IMR-90 (cell line): ENCODE measurements at regions not wholly inside any gene's neighbourhood (a gene's known extent, or its start where the extent isn't known, plus 50 kb on each side); places are given as distances from the start of the nearest gene placed in this dataset.
"Not testable (repeated sequence)": the region's sequence is repeated elsewhere in the genome, so short reads cannot be mapped to it uniquely, and the experiment has no call there.

Experiments
- ATAC-seq: fragments of 200-7000 bp; cut with Tn5 transposase; 2 replicates; pipeline ENCODE4 v1.9.1; 2020; ENCODE audit warnings: low read depth, mild to moderate bottlenecking, moderate library complexity
- BruUV-seq: library from RNA; stranded (reverse); fragments of 400-500 nt; replicated peaks from 2 replicates; lab custom pipeline; 2021; lab: Mats Ljungman, UMichigan
- CTCF ChIA-PET: fragments of 300-600 bp; formaldehyde crosslinking; extraction: SDS; loops from one replicate; lab custom pipeline; 2021; ENCODE audit warnings: antibody characterized with exemption; lab: Yijun Ruan, JAX
- POLR2A ChIA-PET: fragments of 300-600 bp; sonication (Branson Sonifier 250); formaldehyde crosslinking; loops from one replicate; lab custom pipeline; 2022; ENCODE audit warnings: antibody characterized with exemption; ENCODE audit not compliant: unreplicated experiment; lab: Charles Lee
- DNase-seq: peaks from one replicate; pipeline ENCODE4 v3.0.0; 2013
- H2AFZ ChIP-seq: replicated peaks from 2 replicates; pipeline ENCODE3; 2013; ENCODE audit warnings: low read length, mild to moderate bottlenecking; ENCODE audit not compliant: poor library complexity
- H2AK5ac ChIP-seq: 2 replicates; pipeline ENCODE4 v1.6.1; 2013; ENCODE audit warnings: low read depth, low read length, inconsistent platforms
- H2AK9ac ChIP-seq: replicated peaks from 2 replicates; pipeline ENCODE3; 2013; ENCODE audit warnings: mild to moderate bottlenecking, low read depth, low read length, moderate library complexity; ENCODE audit not compliant: poor library complexity
- H2BK120ac ChIP-seq: 2 replicates; pipeline ENCODE4 v1.6.1; 2013; ENCODE audit warnings: low read depth, low read length, inconsistent platforms
- H2BK15ac ChIP-seq: 3 replicates; pipeline ENCODE4 v1.6.1; 2013; ENCODE audit warnings: low read depth, low read length, inconsistent platforms
- H2BK20ac ChIP-seq: 2 replicates; pipeline ENCODE4 v1.6.1; 2013; ENCODE audit warnings: low read depth, mild to moderate bottlenecking, inconsistent platforms, low read length, moderate library complexity
- H2BK5ac ChIP-seq: 2 replicates; pipeline ENCODE4 v1.6.1; 2013; ENCODE audit warnings: mild to moderate bottlenecking, low read depth, low read length, inconsistent platforms; ENCODE audit not compliant: poor library complexity, severe bottlenecking
- H3K14ac ChIP-seq: replicated peaks from 2 replicates; pipeline ENCODE4 v1.6.1; 2013; ENCODE audit warnings: low read depth, low read length, inconsistent platforms
- H3K18ac ChIP-seq: 2 replicates; pipeline ENCODE4 v1.6.1; 2013; ENCODE audit warnings: low read depth, low read length, control low read depth
- H3K23ac ChIP-seq: 2 replicates; pipeline ENCODE4 v1.6.1; 2013; ENCODE audit warnings: low read depth, low read length, inconsistent platforms
- H3K27ac ChIP-seq: 2 replicates; pipeline ENCODE4 v1.5.1; 2013; ENCODE audit warnings: mild to moderate bottlenecking, control low read depth, low read length; ENCODE audit not compliant: insufficient read depth
- H3K27me3 ChIP-seq: 2 replicates; pipeline ENCODE4 v1.6.1; 2013; ENCODE audit warnings: low read length; ENCODE audit not compliant: control insufficient read depth, insufficient read depth
- H3K36me3 ChIP-seq: 2 replicates; pipeline ENCODE4 v1.6.1; 2013; ENCODE audit warnings: low read length, mixed read lengths; ENCODE audit not compliant: control insufficient read depth, insufficient read depth
- H3K4ac ChIP-seq: 2 replicates; pipeline ENCODE4 v1.6.1; 2013; ENCODE audit warnings: low read depth, low read length, inconsistent platforms
- H3K4me1 ChIP-seq: 2 replicates; pipeline ENCODE4 v1.6.1; 2013; ENCODE audit warnings: low read length, mixed read lengths; ENCODE audit not compliant: control insufficient read depth, insufficient read depth
- H3K4me2 ChIP-seq: 2 replicates; pipeline ENCODE4 v1.6.1; 2013; ENCODE audit warnings: low read depth, mild to moderate bottlenecking, control low read depth, low read length, moderate library complexity
- H3K4me3 ChIP-seq: 2 replicates; pipeline ENCODE4 v1.5.1; 2013; ENCODE audit warnings: low read depth, mild to moderate bottlenecking, control low read depth, low read length, moderate library complexity; ENCODE audit not compliant: insufficient read depth
- H3K56ac ChIP-seq: 2 replicates; pipeline ENCODE4 v1.6.1; 2013; ENCODE audit warnings: low read length, inconsistent platforms; ENCODE audit not compliant: insufficient read depth; ENCODE audit errors: extremely low read depth
- H3K79me1 ChIP-seq, 2 experiments: 2 replicates each; pipeline ENCODE4 v1.6.1; 2013; ENCODE audit warnings: low read length in 2 of 2, inconsistent platforms in 1 of 2, low read depth in 1 of 2
- H3K9ac ChIP-seq: 2 replicates; pipeline ENCODE4 v1.6.1; 2013; ENCODE audit warnings: low read depth, low read length, control low read depth
- H3K9me1 ChIP-seq: 2 replicates; pipeline ENCODE4 v1.6.1; 2013; ENCODE audit warnings: low read length, inconsistent platforms; ENCODE audit not compliant: insufficient read depth
- H3K9me3 ChIP-seq: 2 replicates; pipeline ENCODE4 v1.6.1; 2013; ENCODE audit warnings: low read length; ENCODE audit not compliant: control insufficient read depth, insufficient read depth
- H4K20me1 ChIP-seq: 2 replicates; pipeline ENCODE4 v1.6.1; 2013; ENCODE audit warnings: low read length, inconsistent platforms; ENCODE audit not compliant: insufficient read depth
- H4K5ac ChIP-seq: 2 replicates; pipeline ENCODE4 v1.6.1; 2013; ENCODE audit warnings: mild to moderate bottlenecking, low read depth, low read length, control low read depth
- H4K8ac ChIP-seq, 2 experiments: 2 replicates each; pipeline ENCODE4 v1.6.1; 2013; ENCODE audit warnings: low read depth in 2 of 2, low read length in 2 of 2, control low read depth in 1 of 2, inconsistent platforms in 1 of 2
- H4K91ac ChIP-seq: 2 replicates; pipeline ENCODE4 v1.6.1; 2013; ENCODE audit warnings: low read depth, low read length, inconsistent platforms; ENCODE audit not compliant: insufficient read depth
- CHD1 ChIP-seq: IDR thresholded peaks from 2 replicates; pipeline ENCODE4 v1.6.1; 2012; ENCODE audit warnings: low read depth, low read length, improper control_type of control experiment
- MXI1 ChIP-seq: IDR thresholded peaks from 2 replicates; pipeline ENCODE4 v1.6.1; 2012; ENCODE audit warnings: low read depth, mild to moderate bottlenecking, low read length, moderate library complexity, borderline replicate concordance
- RCOR1 ChIP-seq: IDR thresholded peaks from 2 replicates; pipeline ENCODE4 v1.6.1; 2012; ENCODE audit warnings: mild to moderate bottlenecking, low read length, improper control_type of control experiment; ENCODE audit not compliant: insufficient replicate concordance
- USF2 ChIP-seq: fragments of 150-350 bp; IDR thresholded peaks from 2 replicates; pipeline ENCODE4 v1.6.1; 2017; ENCODE audit warnings: mild to moderate bottlenecking, antibody characterized with exemption, low read length, low read depth
- WGBS, 2 experiments: methylation state at CpG; one replicate each; pipeline versions ENCODE4 v1.1.5 to v1.1.7; 2013; ENCODE audit warnings: missing lambda C conversion rate in 2 of 2; ENCODE audit not compliant: insufficient read length in 1 of 2; ENCODE audit errors: extremely low coverage in 2 of 2; 5-methylcytosine and 5-hydroxymethylcytosine counted together
- dilution Hi-C: fragments of 300-500 bp; cut with HindIII; formaldehyde crosslinking; loops from one replicate; pipeline ENCODE4 v1.14.3; 2018; ENCODE audit warnings: low sequenced_read_pairs; ENCODE audit not compliant: unreplicated experiment
- in situ Hi-C: fragments of 300-500 bp; cut with MboI; formaldehyde crosslinking; loops from 3 replicates; pipeline ENCODE4 v1.14.3; 2019; ENCODE audit warnings: low sequenced_read_pairs, inconsistent platforms, mixed read lengths
- intact Hi-C: fragments of 100-400 bp; cut with micrococcal nuclease; formaldehyde crosslinking; loops from 2 replicates; pipeline ENCODE4 v1.10.0; 2022

DNA sequence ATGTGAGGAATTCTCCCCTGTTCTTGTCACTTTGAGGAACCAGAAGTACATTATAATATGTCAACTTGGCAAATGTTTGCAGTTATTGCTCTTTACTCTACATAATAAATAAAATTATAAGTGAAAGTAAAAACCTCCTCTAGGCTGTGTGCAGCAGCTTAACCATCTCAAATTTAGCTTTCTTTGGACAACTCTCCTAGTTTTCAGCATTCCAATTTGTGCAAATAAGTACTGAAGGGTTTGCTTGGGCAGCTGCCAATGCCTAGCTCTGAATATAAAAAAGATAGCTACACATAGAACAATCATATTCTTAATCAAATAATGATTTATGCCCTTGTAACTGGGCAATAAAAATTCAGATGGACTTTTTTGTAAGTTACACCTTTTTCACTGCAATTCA, 82.5 kb downstream of the GASK1B start:
- peak; percentile 51 for ATAC-seq
- H2AK9ac ChIP-seq, result no peak overlapping the region
- no peak overlapping the region for H2AFZ ChIP-seq
- CTCF ChIA-PET, result no interaction called here
- no peak overlapping the region for H4K5ac ChIP-seq
- H3K14ac ChIP-seq, result no peak overlapping the region
- no peak overlapping the region for H2BK20ac ChIP-seq
- no peak overlapping the region for H2BK5ac ChIP-seq
- no peak overlapping the region for H3K18ac ChIP-seq
- POLR2A ChIA-PET, result no interaction called here
- H3K27ac ChIP-seq, result no peak overlapping the region
- no peak overlapping the region for H3K56ac ChIP-seq
- H3K4me2 ChIP-seq, result peak overlapping the region; percentile 72
- H3K79me1 ChIP-seq, result no peaks in the 10 kb centered on the region
- H3K36me3 ChIP-seq, result no peaks in the 10 kb centered on the region
- no peak overlapping the region for H2BK15ac ChIP-seq
- H4K8ac ChIP-seq, result no peak overlapping the region
- no peaks in the 10 kb centered on the region for H3K27me3 ChIP-seq
- no peaks in the 10 kb centered on the region for H3K9me1 ChIP-seq
- intact Hi-C loops, result no loop called here
- in situ Hi-C loops, result no loop called here
- no peak overlapping the region for H4K91ac ChIP-seq
- no peak overlapping the region for H3K4ac ChIP-seq
- no peak overlapping the region for H3K9ac ChIP-seq
- no TSS peak for BruUV-seq
- no peak overlapping the region for H2BK120ac ChIP-seq
- peaks cover 2% of the 10 kb centered on the region; the same call in 1 of the 2 replicates for H3K4me1 ChIP-seq
- dilution Hi-C loops, result no loop called here
- H3K4me3 ChIP-seq, result 0 out of 2 replicates have a peak overlapping the region, but pooled peaks have one; percentile 16
- TF ChIP-seq CHD1, result no peak
- TF ChIP-seq MXI1, result no peak
- no peak for TF ChIP-seq RCOR1
- no peak for TF ChIP-seq USF2
- H3K23ac ChIP-seq, result no peak overlapping the region
- peak; percentile 11 for DNase-seq
- no peaks in the 10 kb centered on the region for H3K9me3 ChIP-seq
- no peaks in the 10 kb centered on the region for H4K20me1 ChIP-seq
- no peak overlapping the region for H2AK5ac ChIP-seq

- H3K18ac ChIP-seq, H4K8ac ChIP-seq, H2AK5ac ChIP-seq, H2BK15ac ChIP-seq, BruUV-seq, H2AK9ac ChIP-seq, dilution Hi-C loops, H3K23ac ChIP-seq, H2BK120ac ChIP-seq, H3K14ac ChIP-seq, H3K56ac ChIP-seq, ATAC-seq, H3K9me3 ChIP-seq, in situ Hi-C loops, H3K27me3 ChIP-seq, H3K4ac ChIP-seq, H4K20me1 ChIP-seq, H4K5ac ChIP-seq, CTCF ChIA-PET, H4K91ac ChIP-seq, H3K27ac ChIP-seq, H3K9me1 ChIP-seq, DNase-seq, POLR2A ChIA-PET, H2BK5ac ChIP-seq, H2BK20ac ChIP-seq, H3K79me1 ChIP-seq, H3K4me1 ChIP-seq, H3K36me3 ChIP-seq, intact Hi-C loops, H2AFZ ChIP-seq, H3K9ac ChIP-seq: not testable (repeated sequence)
- Histone ChIP-seq H3K4me3 (0 out of 2 replicates have a peak overlapping the region, but pooled peaks have one; percentile 16), H3K4me2 (peak overlapping the region; percentile 72; the same call in 1 of the 2 replicates)
- no CpG with 5 or more reads among the region's 21 CpGs for WGBS, 2 experiments
Observed at GRCh38 chr4:158089897-158090296, 82.9 kb downstream of the GASK1B start.
